ENCODE measurements at regions not wholly inside any gene's neighbourhood (a gene's known extent, or its start where the extent isn't known, plus 50 kb on each side); places are given as distances from the start of the nearest gene placed in this dataset.
A peak's percentile ranks its signal among the peaks of the same experiment; 100 is the strongest.
"Not testable (repeated sequence)": the region's sequence is repeated elsewhere in the genome, so short reads cannot be mapped to it uniquely, and the experiment has no call there.

GRCh38 chr20:11502061-11502460, 415.6 kb upstream of the BTBD3 start:
- ATAC-seq (no peak), DNase-seq (ENCODE audit: low spot score) (no peak)
- intact Hi-C loops (cut with DNase I), result no loop called here

- intact Hi-C loops (cut with DNase I), result no loop called here
- DNase-seq (ENCODE audit: low spot score) (no peak), ATAC-seq (no peak)
Measured at GRCh38 chr20:11502671-11503070, 415.0 kb upstream of the BTBD3 start.

- intact Hi-C loops (cut with DNase I), result no loop called here
- no peak for DNase-seq (ENCODE audit: low spot score)
Measured at GRCh38 chr20:11509776-11510175, 407.9 kb upstream of the BTBD3 start.

GRCh38 chr20:11511821-11512220, 405.9 kb upstream of the BTBD3 start:
- DNase-seq (ENCODE audit: low spot score) (no peak), ATAC-seq (no peak)

More at GRCh38 chr20:11509776-11510175, 407.9 kb upstream of the BTBD3 start:
- no peak for ATAC-seq

GRCh38 chr20:11513241-11513745, 404.4 kb upstream of the BTBD3 start:
- DNase-seq (ENCODE audit: low spot score); intact Hi-C loops (cut with DNase I); ATAC-seq: not testable (repeated sequence)

More at GRCh38 chr20:11511821-11512220, 405.9 kb upstream of the BTBD3 start:
- intact Hi-C loops (cut with DNase I), result no loop called here

GRCh38 chr20:11516448-11516847, 401.2 kb upstream of the BTBD3 start:
- DNase-seq (ENCODE audit: low spot score), result no peak
- intact Hi-C loops (cut with DNase I), result no loop called here
- no peak for ATAC-seq

GRCh38 chr20:11520596-11520995, 397.1 kb upstream of the BTBD3 start:
- no peak for DNase-seq (ENCODE audit: low spot score)
- no peak for ATAC-seq
- intact Hi-C loops (cut with DNase I), result no loop called here

- DNase-seq (ENCODE audit: low spot score) (no peak), ATAC-seq (no peak)
- intact Hi-C loops (cut with DNase I), result no loop called here
Measured at GRCh38 chr20:11521476-11522365, 396.0 kb upstream of the BTBD3 start.

GRCh38 chr20:11522366-11522741, 395.3 kb upstream of the BTBD3 start:
- no peak for DNase-seq (ENCODE audit: low spot score)
- intact Hi-C loops (cut with DNase I), result no loop called here
- ATAC-seq, result no peak

GRCh38 chr20:11529047-11529446, 388.6 kb upstream of the BTBD3 start:
- intact Hi-C loops (cut with DNase I), result no loop called here

GRCh38 chr20:11537032-11537431, 380.7 kb upstream of the BTBD3 start:
- DNase-seq (ENCODE audit: low spot score) (no peak), ATAC-seq (no peak)
- intact Hi-C loops (cut with DNase I), result no loop called here

More at GRCh38 chr20:11529047-11529446, 388.6 kb upstream of the BTBD3 start:
- no peak for DNase-seq (ENCODE audit: low spot score)
- ATAC-seq, result no peak

- DNase-seq (ENCODE audit: low spot score) (no peak), ATAC-seq (no peak)
- intact Hi-C loops (cut with DNase I), result no loop called here
Measured at GRCh38 chr20:11539450-11539849, 378.2 kb upstream of the BTBD3 start.

- no peak for ATAC-seq
- intact Hi-C loops (cut with DNase I), result no loop called here
Measured at GRCh38 chr20:11540558-11540957, 377.1 kb upstream of the BTBD3 start.

GRCh38 chr20:11542645-11543044, 375.0 kb upstream of the BTBD3 start:
- no peak for DNase-seq (ENCODE audit: low spot score)
- intact Hi-C loops (cut with DNase I), result no loop called here
- ATAC-seq, result no peak

More at GRCh38 chr20:11540558-11540957, 377.1 kb upstream of the BTBD3 start:
- DNase-seq (ENCODE audit: low spot score), result no peak

GRCh38 chr20:11544029-11544678, 373.5 kb upstream of the BTBD3 start:
- ATAC-seq (peak; percentile 79), DNase-seq (ENCODE audit: low spot score) (no peak)
- intact Hi-C loops (cut with DNase I), result no loop called here

- DNase-seq (ENCODE audit: low spot score) (no peak), ATAC-seq (no peak)
- intact Hi-C loops (cut with DNase I), result no loop called here
Measured at GRCh38 chr20:11546939-11547338, 370.8 kb upstream of the BTBD3 start.

GRCh38 chr20:11549172-11550103, 368.3 kb upstream of the BTBD3 start:
- intact Hi-C loops (cut with DNase I), result no loop called here
- DNase-seq (ENCODE audit: low spot score) (no peak), ATAC-seq (no peak)

GRCh38 chr20:11550657-11551338, 366.9 kb upstream of the BTBD3 start:
- intact Hi-C loops (cut with DNase I), result no loop called here
- ATAC-seq, result no peak
- no peak for DNase-seq (ENCODE audit: low spot score)

GRCh38 chr20:11551479-11551878, 366.2 kb upstream of the BTBD3 start:
- ATAC-seq, result no peak
- DNase-seq (ENCODE audit: low spot score), result no peak
- intact Hi-C loops (cut with DNase I), result no loop called here
